ENCODE measurements at regions not wholly inside any gene's neighbourhood (a gene's known extent, or its start where the extent isn't known, plus 50 kb on each side); places are given as distances from the start of the nearest gene placed in this dataset.
"Not testable (repeated sequence)": the region's sequence is repeated elsewhere in the genome, so short reads cannot be mapped to it uniquely, and the experiment has no call there.

GRCh38 chr2:81412681-81413080, 1108.1 kb upstream of the LRRTM1 start:
- no peaks in the 10 kb centered on the region for H3K4me1 Mint-ChIP-seq
- H3K27ac Mint-ChIP-seq, result no peak overlapping the region
- H3K36me3 Mint-ChIP-seq, result no peaks in the 10 kb centered on the region
- DNase-seq, result no peak
- H3K9me3 Mint-ChIP-seq, result peaks cover 3 to 23% (median 13%) of the 10 kb centered on the region in 6 donors
- no peak overlapping the region for H3K4me3 Mint-ChIP-seq
- no peaks in the 10 kb centered on the region for H3K27me3 Mint-ChIP-seq (ENCODE audit: low read depth in 3 of 3)

- no peak for DNase-seq
- Mint-ChIP-seq H3K4me3 (no peak overlapping the region), H3K27me3 (ENCODE audit: low read depth in 3 of 3) (peaks cover 0 to 2% (median 0%) of the 10 kb centered on the region in 3 donors), H3K27ac (no peak overlapping the region), H3K36me3 (no peaks in the 10 kb centered on the region), H3K9me3 (peaks cover 7 to 54% (median 27%) of the 10 kb centered on the region in 6 donors), H3K4me1 (no peaks in the 10 kb centered on the region)
Measured at GRCh38 chr2:81403508-81403907, 1099.0 kb upstream of the LRRTM1 start.

GRCh38 chr2:81396417-81397019, 1092.0 kb upstream of the LRRTM1 start:
- H3K9me3 Mint-ChIP-seq, result peaks cover 6 to 63% (median 31%) of the 10 kb centered on the region in 6 donors
- no peak overlapping the region for H3K27ac Mint-ChIP-seq
- DNase-seq, result no peak
- no peaks in the 10 kb centered on the region for H3K36me3 Mint-ChIP-seq
- H3K4me3 Mint-ChIP-seq, result no peak overlapping the region
- no peaks in the 10 kb centered on the region for H3K4me1 Mint-ChIP-seq
- H3K27me3 Mint-ChIP-seq (ENCODE audit: low read depth in 3 of 3), result no peaks in the 10 kb centered on the region

GRCh38 chr2:81395746-81396145, 1091.2 kb upstream of the LRRTM1 start:
- Mint-ChIP-seq H3K9me3 (peaks cover 10 to 63% (median 32%) of the 10 kb centered on the region in 6 donors), H3K27ac (no peak overlapping the region), H3K4me1 (no peaks in the 10 kb centered on the region), H3K27me3 (ENCODE audit: low read depth in 3 of 3) (no peaks in the 10 kb centered on the region), H3K4me3 (no peak overlapping the region), H3K36me3 (no peaks in the 10 kb centered on the region)
- DNase-seq, result no peak

- Mint-ChIP-seq H3K9me3 (peaks cover 10 to 62% (median 36%) of the 10 kb centered on the region in 6 donors), H3K4me3 (no peak overlapping the region), H3K27ac (no peak overlapping the region), H3K27me3 (ENCODE audit: low read depth in 3 of 3) (peaks cover 0 to 1% (median 0%) of the 10 kb centered on the region in 3 donors), H3K36me3 (no peaks in the 10 kb centered on the region), H3K4me1 (no peaks in the 10 kb centered on the region)
- no peak for DNase-seq
Measured at GRCh38 chr2:81389203-81389602, 1084.7 kb upstream of the LRRTM1 start.

- Mint-ChIP-seq H3K27me3 (ENCODE audit: low read depth in 3 of 3) (peaks cover 0 to 1% (median 0%) of the 10 kb centered on the region in 3 donors), H3K36me3 (peaks cover 0 to 4% (median 0%) of the 10 kb centered on the region in 3 donors), H3K9me3 (peaks cover 24 to 61% (median 52%) of the 10 kb centered on the region in 6 donors), H3K4me1 (no peaks in the 10 kb centered on the region), H3K27ac (no peak overlapping the region), H3K4me3 (no peak overlapping the region)
- DNase-seq, result no peak
Measured at GRCh38 chr2:81363800-81364199, 1059.2 kb upstream of the LRRTM1 start.

- H3K9me3 Mint-ChIP-seq, result peaks cover 20 to 62% (median 46%) of the 10 kb centered on the region in 6 donors
- H3K27ac Mint-ChIP-seq; H3K27me3 Mint-ChIP-seq (ENCODE audit: low read depth in 3 of 3); H3K4me3 Mint-ChIP-seq; H3K36me3 Mint-ChIP-seq; H3K4me1 Mint-ChIP-seq; DNase-seq: not testable (repeated sequence)
Measured at GRCh38 chr2:81362468-81362867, 1057.9 kb upstream of the LRRTM1 start.

- H3K27me3 Mint-ChIP-seq (ENCODE audit: low read depth in 3 of 3), result peaks cover 0 to 3% (median 1%) of the 10 kb centered on the region in 3 donors
- DNase-seq, result no peak
- H3K4me3 Mint-ChIP-seq, result no peak overlapping the region
- H3K9me3 Mint-ChIP-seq, result peaks cover 22 to 57% (median 27%) of the 10 kb centered on the region in 6 donors
- H3K27ac Mint-ChIP-seq, result no peak overlapping the region
- no peaks in the 10 kb centered on the region for H3K4me1 Mint-ChIP-seq
- H3K36me3 Mint-ChIP-seq, result peaks cover 0 to 4% (median 0%) of the 10 kb centered on the region in 3 donors
Measured at GRCh38 chr2:81355436-81355835, 1050.9 kb upstream of the LRRTM1 start.

GRCh38 chr2:81334046-81334445, 1029.5 kb upstream of the LRRTM1 start:
- H3K36me3 Mint-ChIP-seq, result no peaks in the 10 kb centered on the region

GRCh38 chr2:81328968-81329367, 1024.4 kb upstream of the LRRTM1 start:
- Mint-ChIP-seq H3K4me1 (no peaks in the 10 kb centered on the region), H3K4me3 (no peak overlapping the region), H3K27ac (no peak overlapping the region), H3K36me3 (no peaks in the 10 kb centered on the region), H3K9me3 (peaks cover 6 to 30% (median 10%) of the 10 kb centered on the region in 6 donors), H3K27me3 (ENCODE audit: low read depth in 3 of 3) (no peaks in the 10 kb centered on the region)
- no peak for DNase-seq

More at GRCh38 chr2:81334046-81334445, 1029.5 kb upstream of the LRRTM1 start:
- Mint-ChIP-seq H3K4me1 (no peaks in the 10 kb centered on the region), H3K9me3 (peaks cover 8 to 24% (median 22%) of the 10 kb centered on the region in 6 donors), H3K4me3 (no peak overlapping the region), H3K27ac (no peak overlapping the region), H3K27me3 (ENCODE audit: low read depth in 3 of 3) (no peaks in the 10 kb centered on the region)
- no peak for DNase-seq

GRCh38 chr2:81327911-81328310, 1023.4 kb upstream of the LRRTM1 start:
- no peak for DNase-seq
- no peaks in the 10 kb centered on the region for H3K4me1 Mint-ChIP-seq
- no peaks in the 10 kb centered on the region for H3K27me3 Mint-ChIP-seq (ENCODE audit: low read depth in 3 of 3)
- H3K27ac Mint-ChIP-seq, result no peak overlapping the region
- H3K36me3 Mint-ChIP-seq, result no peaks in the 10 kb centered on the region
- no peak overlapping the region for H3K4me3 Mint-ChIP-seq
- peaks cover 9 to 41% (median 17%) of the 10 kb centered on the region in 6 donors for H3K9me3 Mint-ChIP-seq

GRCh38 chr2:81324046-81324445, 1019.5 kb upstream of the LRRTM1 start:
- no peak overlapping the region for H3K4me3 Mint-ChIP-seq
- DNase-seq, result no peak
- H3K36me3 Mint-ChIP-seq, result no peaks in the 10 kb centered on the region
- H3K27me3 Mint-ChIP-seq (ENCODE audit: low read depth in 3 of 3), result no peaks in the 10 kb centered on the region
- H3K27ac Mint-ChIP-seq, result no peak overlapping the region
- no peaks in the 10 kb centered on the region for H3K4me1 Mint-ChIP-seq
- peaks cover 15 to 62% (median 25%) of the 10 kb centered on the region in 6 donors for H3K9me3 Mint-ChIP-seq

GRCh38 chr2:81304154-81304830, 999.7 kb upstream of the LRRTM1 start:
- H3K27me3 Mint-ChIP-seq (ENCODE audit: low read depth in 3 of 3), result no peaks in the 10 kb centered on the region
- H3K27ac Mint-ChIP-seq, result no peak overlapping the region
- DNase-seq, result no peak
- H3K9me3 Mint-ChIP-seq, result peaks cover 23 to 58% (median 42%) of the 10 kb centered on the region in 6 donors
- H3K4me1 Mint-ChIP-seq, result no peaks in the 10 kb centered on the region
- peaks cover 0 to 3% (median 0%) of the 10 kb centered on the region in 3 donors for H3K36me3 Mint-ChIP-seq
- no peak overlapping the region for H3K4me3 Mint-ChIP-seq

- Mint-ChIP-seq H3K4me1 (no peaks in the 10 kb centered on the region), H3K27ac (no peak overlapping the region), H3K4me3 (no peak overlapping the region), H3K27me3 (ENCODE audit: low read depth in 3 of 3) (no peaks in the 10 kb centered on the region), H3K36me3 (peaks cover 0 to 3% (median 0%) of the 10 kb centered on the region in 3 donors), H3K9me3 (peaks cover 28 to 56% (median 39%) of the 10 kb centered on the region in 6 donors)
- DNase-seq, result no peak
Measured at GRCh38 chr2:81303321-81303720, 998.8 kb upstream of the LRRTM1 start.
